Transverse colon (tissue), 4 donors: ENCODE measurements at regions not wholly inside any gene's neighbourhood (a gene's known extent, or its start where the extent isn't known, plus 50 kb on each side); places are given as distances from the start of the nearest gene placed in this dataset.

Source experiments
- DNase-seq: peaks from one replicate; pipeline ENCODE4 v3.0.0-alpha.2; 2019
- H3K27ac ChIP-seq, 4 donors: fragments of 200-600 bp; sonication (generic); 2 replicates each; pipeline ENCODE4 v1.5.1; 2016 to 2018; ENCODE audit warnings: inconsistent platforms in 4 of 4
- H3K27me3 ChIP-seq: fragments of 200-600 bp; sonication (generic); 2 replicates; pipeline ENCODE4 v1.5.1; 2017; ENCODE audit warnings: inconsistent platforms
- H3K36me3 ChIP-seq, 4 donors: fragments of 200-600 bp; sonication (generic); 2 replicates each; pipeline ENCODE4 v1.5.1; 2017 to 2019; ENCODE audit warnings: inconsistent platforms in 4 of 4
- H3K4me1 ChIP-seq, 4 donors: fragments of 200-600 bp; sonication (generic); 2 replicates each; pipeline ENCODE4 v1.5.1; 2017 to 2020; ENCODE audit warnings: inconsistent platforms in 4 of 4
- H3K4me3 ChIP-seq, 4 donors: fragments of 200-600 bp; sonication (generic); 1 replicate in 1 of 4; 2 replicates in 3 of 4; pipeline versions ENCODE4 v1.5.1 to v1.6.1; 2017 to 2019; ENCODE audit warnings: inconsistent platforms in 4 of 4
- H3K9me3 ChIP-seq, 2 donors: fragments of 200-600 bp; sonication (generic); 2 replicates each; pipeline ENCODE4 v1.5.1; 2017 to 2019; ENCODE audit warnings: inconsistent platforms in 2 of 2
- EP300 ChIP-seq: sonication (generic); formaldehyde crosslinking; IDR thresholded peaks from one replicate; pipeline ENCODE4 v1.6.1; 2017; ENCODE audit warnings: antibody characterized with exemption, low read depth
- POLR2A ChIP-seq: fragments of 450-650 bp; IDR thresholded peaks from one replicate; pipeline ENCODE4 v1.6.1; 2016; ENCODE audit warnings: antibody characterized with exemption, mild to moderate bottlenecking, moderate library complexity
- POLR2AphosphoS5 ChIP-seq, 3 donors: sonication (generic); formaldehyde crosslinking; IDR thresholded peaks; one replicate each; pipeline ENCODE4 v1.6.1; 2016; ENCODE audit warnings: antibody characterized with exemption in 3 of 3
- WGBS, 2 donors: methylation state at CpG; one replicate each; pipeline ENCODE4 v1.1.5; 2018; ENCODE audit warnings: low coverage in 1 of 2; 5-methylcytosine and 5-hydroxymethylcytosine counted together
- in situ Hi-C, 4 donors: fragments of 200-750 bp; cut with MboI; loops; one replicate each; pipeline versions ENCODE4 v1.15.0 to v1.15.1; 2017; ENCODE audit warnings: low sequenced_read_pairs in 3 of 4, low pct_ligation_motif_present in 1 of 4, low pct_unique_long_range_greater_than_20kb in 1 of 4
- intact Hi-C: fragments of 100-400 bp; cut with DNase I; formaldehyde crosslinking; loops from one replicate; pipeline ENCODE4 v1.15.1; 2023; ENCODE audit warnings: low total_unique reads
- TF ChIP-seq, protein P1 (sequence below), 5 experiments: fragments of 200-600 bp in 3 of 5; fragments of 450-650 bp in 2 of 5; sonication (generic) in 3 of 5; IDR thresholded peaks; 1 replicate in 2 of 5; 2 replicates in 3 of 5; pipeline ENCODE4 v1.5.1; 2016 to 2017; ENCODE audit warnings: antibody characterized with exemption in 5 of 5, inconsistent platforms in 3 of 5, mild to moderate bottlenecking in 2 of 5, moderate library complexity in 1 of 5

DNA sequence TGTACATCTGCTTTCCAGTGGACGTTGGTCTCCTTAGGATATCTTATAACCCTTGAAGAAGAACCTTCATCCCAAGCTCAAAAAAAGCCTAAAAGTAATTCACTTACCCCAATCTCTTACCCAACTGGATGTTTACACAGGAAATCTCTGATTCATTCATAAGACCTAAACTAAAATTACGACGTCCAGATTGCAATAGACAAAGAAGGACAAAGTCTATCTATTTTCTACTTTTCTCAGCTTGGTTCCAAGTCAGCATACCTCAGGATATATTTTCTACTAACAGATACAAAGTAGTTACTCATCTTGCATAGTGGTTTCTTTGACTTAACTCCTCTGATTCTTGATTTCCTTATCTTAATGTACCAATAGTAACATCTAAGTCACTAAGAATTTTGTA lies 669.9 kb downstream of the OTOL1 start:
- in situ Hi-C loops (no loop called here), intact Hi-C loops (no loop called here)
- DNase-seq: no peak
- Histone ChIP-seq H3K9me3 (peaks cover 0 to 3% of the 10 kb centered on the region in 2 donors), H3K27me3 (no peaks in the 10 kb centered on the region), H3K36me3 (no peaks in the 10 kb centered on the region), H3K4me3 (no peak overlapping the region), H3K27ac (no peak overlapping the region), H3K4me1 (no peaks in the 10 kb centered on the region)
- WGBS, 2 donors: 48 to 52% methylated on average over 3 of the region's 3 CpGs
- TF ChIP-seq POLR2A (no peak), POLR2AphosphoS5 (IDR thresholded peaks at IDR 0.05) (no peak), EP300 (no peak)
- TF ChIP-seq, protein P1, sequence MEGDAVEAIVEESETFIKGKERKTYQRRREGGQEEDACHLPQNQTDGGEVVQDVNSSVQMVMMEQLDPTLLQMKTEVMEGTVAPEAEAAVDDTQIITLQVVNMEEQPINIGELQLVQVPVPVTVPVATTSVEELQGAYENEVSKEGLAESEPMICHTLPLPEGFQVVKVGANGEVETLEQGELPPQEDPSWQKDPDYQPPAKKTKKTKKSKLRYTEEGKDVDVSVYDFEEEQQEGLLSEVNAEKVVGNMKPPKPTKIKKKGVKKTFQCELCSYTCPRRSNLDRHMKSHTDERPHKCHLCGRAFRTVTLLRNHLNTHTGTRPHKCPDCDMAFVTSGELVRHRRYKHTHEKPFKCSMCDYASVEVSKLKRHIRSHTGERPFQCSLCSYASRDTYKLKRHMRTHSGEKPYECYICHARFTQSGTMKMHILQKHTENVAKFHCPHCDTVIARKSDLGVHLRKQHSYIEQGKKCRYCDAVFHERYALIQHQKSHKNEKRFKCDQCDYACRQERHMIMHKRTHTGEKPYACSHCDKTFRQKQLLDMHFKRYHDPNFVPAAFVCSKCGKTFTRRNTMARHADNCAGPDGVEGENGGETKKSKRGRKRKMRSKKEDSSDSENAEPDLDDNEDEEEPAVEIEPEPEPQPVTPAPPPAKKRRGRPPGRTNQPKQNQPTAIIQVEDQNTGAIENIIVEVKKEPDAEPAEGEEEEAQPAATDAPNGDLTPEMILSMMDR (IDR thresholded peaks at IDR 0.05): no peak

DNA sequence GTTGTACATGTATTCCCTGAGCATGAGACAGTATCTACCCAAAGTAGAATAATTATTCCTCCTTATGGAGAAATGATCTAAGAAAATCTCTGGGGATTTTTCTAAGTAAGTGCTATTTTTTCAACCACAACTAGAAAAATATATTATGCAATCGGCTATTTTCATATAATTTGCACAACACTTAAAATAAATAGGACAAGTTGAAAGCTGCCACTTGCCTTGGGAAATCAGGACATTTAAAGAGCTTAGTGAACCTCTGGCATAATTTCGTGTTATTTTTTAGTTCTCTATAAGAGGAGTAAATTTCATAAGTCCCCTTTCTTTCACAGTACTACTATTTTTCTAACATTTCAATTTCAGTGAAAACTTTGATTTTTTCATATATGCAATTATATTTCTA lies 672.1 kb downstream of the OTOL1 start:
- 74 to 81% methylated on average over 2 of the region's 2 CpGs for WGBS, 2 donors
- in situ Hi-C loops (no loop called here), intact Hi-C loops (no loop called here)
- Histone ChIP-seq H3K27me3 (no peaks in the 10 kb centered on the region), H3K27ac (no peak overlapping the region), H3K36me3 (no peaks in the 10 kb centered on the region), H3K4me3 (no peak overlapping the region), H3K9me3 (no peaks in the 10 kb centered on the region), H3K4me1 (no peaks in the 10 kb centered on the region)
- TF ChIP-seq POLR2AphosphoS5 (IDR thresholded peaks at IDR 0.05) (no peak), POLR2A (no peak), EP300 (no peak)
- TF ChIP-seq, protein P1 (IDR thresholded peaks at IDR 0.05): no peak
- no peak for DNase-seq

DNA sequence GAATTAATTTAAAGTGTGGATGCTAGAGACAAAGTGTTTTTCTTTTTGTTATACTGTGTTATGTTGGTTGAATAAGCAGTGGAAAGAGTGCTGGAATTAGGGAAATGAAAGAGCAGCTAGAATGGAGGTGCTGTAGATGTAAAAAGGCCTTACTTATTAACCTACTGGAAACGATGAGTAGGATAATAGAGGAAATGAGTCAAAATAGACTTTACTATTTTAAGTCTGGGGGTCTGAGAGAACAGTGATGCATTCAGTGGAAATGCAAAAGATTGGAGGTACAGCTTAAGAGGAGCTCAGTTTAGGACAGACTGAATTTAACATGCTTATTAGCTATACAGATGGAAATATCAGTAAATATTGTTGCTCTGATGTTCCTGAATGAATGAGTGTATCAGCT lies 674.0 kb downstream of the OTOL1 start:
- intact Hi-C loops (no loop called here), in situ Hi-C loops (no loop called here)
- Histone ChIP-seq H3K27me3 (no peaks in the 10 kb centered on the region), H3K4me3 (no peak overlapping the region), H3K36me3 (no peaks in the 10 kb centered on the region), H3K9me3 (no peaks in the 10 kb centered on the region), H3K27ac (no peak overlapping the region), H3K4me1 (no peaks in the 10 kb centered on the region)
- TF ChIP-seq POLR2AphosphoS5 (IDR thresholded peaks at IDR 0.05) (no peak), POLR2A (no peak), EP300 (no peak)
- TF ChIP-seq, protein P1 (IDR thresholded peaks at IDR 0.05): no peak
- no peak for DNase-seq
- 40 to 81% methylated on average over 1 of the region's 1 CpG for WGBS, 2 donors

DNA sequence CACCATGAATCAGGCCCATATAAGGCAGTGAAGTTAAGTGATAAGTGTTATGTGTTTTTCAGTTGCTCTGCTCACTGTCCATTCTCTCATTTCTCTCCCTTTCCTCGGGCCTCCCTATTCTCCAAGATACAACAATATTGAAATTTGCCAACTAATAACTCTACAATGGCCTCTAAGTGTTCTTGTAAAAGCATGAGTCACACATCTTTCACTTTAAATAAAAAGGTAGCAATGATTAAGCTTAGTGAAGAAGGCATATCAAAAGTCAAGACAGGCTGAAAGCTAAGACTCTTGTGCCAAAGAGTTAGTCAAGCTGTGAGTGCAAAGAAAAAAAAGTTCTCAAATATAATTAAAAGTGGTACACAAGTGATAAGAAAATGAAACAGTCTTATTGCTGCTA lies 675.4 kb downstream of the OTOL1 start:
- in situ Hi-C loops: no loop called here
- TF ChIP-seq, protein P1 (IDR thresholded peaks at IDR 0.05): no peak
- TF ChIP-seq EP300 (no peak), POLR2A (no peak), POLR2AphosphoS5 (IDR thresholded peaks at IDR 0.05) (no peak)
- WGBS, 2 donors: 66 to 67% methylated on average over 1 of the region's 1 CpG
- no peaks in the 10 kb centered on the region for H3K9me3 ChIP-seq
- intact Hi-C loops: no loop called here
- H3K4me1 ChIP-seq: no peaks in the 10 kb centered on the region
- H3K27me3 ChIP-seq: no peaks in the 10 kb centered on the region
- no peak for DNase-seq
- H3K36me3 ChIP-seq: no peaks in the 10 kb centered on the region
- no peak overlapping the region for H3K27ac ChIP-seq
- no peak overlapping the region for H3K4me3 ChIP-seq
